ENCODE measurements at regions not wholly inside any gene's neighbourhood (a gene's known extent, or its start where the extent isn't known, plus 50 kb on each side); places are given as distances from the start of the nearest gene placed in this dataset.

DNA sequence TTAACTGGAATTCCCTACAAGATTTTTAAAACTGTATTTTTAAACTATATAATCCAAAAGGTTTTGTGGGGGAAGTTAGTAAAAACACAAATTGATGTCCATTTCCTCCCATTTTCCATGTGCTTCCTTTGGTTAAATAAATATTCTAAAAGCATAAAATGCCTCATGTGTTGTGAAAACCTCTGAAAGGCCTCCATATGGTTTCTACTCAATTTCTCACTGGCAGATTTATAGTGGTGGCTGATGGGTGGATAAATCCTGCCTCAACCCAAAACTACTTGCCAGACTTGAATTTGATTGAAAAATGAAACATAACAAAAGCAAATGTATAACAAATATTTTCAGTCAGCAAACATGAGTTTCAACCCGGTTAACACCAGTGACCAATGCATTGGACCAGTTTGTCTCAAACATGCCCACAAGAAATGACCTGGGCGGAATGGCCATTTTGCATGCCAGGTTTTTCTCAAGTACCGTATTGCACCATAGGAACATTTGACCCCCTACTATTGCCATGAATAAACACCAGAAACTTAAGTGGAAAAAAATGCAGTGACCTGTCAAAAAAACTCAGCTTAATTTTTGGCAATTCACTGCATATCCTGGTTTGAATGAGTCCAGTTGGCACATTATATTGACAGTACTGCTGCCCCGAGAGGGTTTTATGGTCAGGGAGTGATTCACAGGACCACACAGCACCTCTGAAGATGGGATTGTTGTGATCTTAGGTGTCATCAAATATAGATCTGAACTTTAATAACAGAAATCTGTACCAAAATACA, 454.6 kb upstream of the ANKRD30A start:
- TF ChIP-seq, protein P1, sequence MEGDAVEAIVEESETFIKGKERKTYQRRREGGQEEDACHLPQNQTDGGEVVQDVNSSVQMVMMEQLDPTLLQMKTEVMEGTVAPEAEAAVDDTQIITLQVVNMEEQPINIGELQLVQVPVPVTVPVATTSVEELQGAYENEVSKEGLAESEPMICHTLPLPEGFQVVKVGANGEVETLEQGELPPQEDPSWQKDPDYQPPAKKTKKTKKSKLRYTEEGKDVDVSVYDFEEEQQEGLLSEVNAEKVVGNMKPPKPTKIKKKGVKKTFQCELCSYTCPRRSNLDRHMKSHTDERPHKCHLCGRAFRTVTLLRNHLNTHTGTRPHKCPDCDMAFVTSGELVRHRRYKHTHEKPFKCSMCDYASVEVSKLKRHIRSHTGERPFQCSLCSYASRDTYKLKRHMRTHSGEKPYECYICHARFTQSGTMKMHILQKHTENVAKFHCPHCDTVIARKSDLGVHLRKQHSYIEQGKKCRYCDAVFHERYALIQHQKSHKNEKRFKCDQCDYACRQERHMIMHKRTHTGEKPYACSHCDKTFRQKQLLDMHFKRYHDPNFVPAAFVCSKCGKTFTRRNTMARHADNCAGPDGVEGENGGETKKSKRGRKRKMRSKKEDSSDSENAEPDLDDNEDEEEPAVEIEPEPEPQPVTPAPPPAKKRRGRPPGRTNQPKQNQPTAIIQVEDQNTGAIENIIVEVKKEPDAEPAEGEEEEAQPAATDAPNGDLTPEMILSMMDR (IDR thresholded peaks at IDR 0.05 in 4 of 5, conservative IDR thresholded peaks at IDR 0.05 in 1 of 5): no peak
- no peak for TF ChIP-seq POLR2A (IDR thresholded peaks at IDR 0.05)

Measured in gastrocnemius medialis (tissue), 4 donors.